WTC11 (cell line): ENCODE measurements at regions not wholly inside any gene's neighbourhood (a gene's known extent, or its start where the extent isn't known, plus 50 kb on each side); places are given as distances from the start of the nearest gene placed in this dataset.

ENCODE experiments used
- ATAC-seq: fragments of 200-7000 bp; cut with Tn5 transposase; 2 replicates; pipeline ENCODE4 v1.10.0; 2021; ENCODE audit warnings: mild to moderate bottlenecking, moderate library complexity
- CTCF ChIA-PET: fragments of 300-600 bp; sonication (Branson Sonifier 250); formaldehyde crosslinking; loops from one replicate; lab custom pipeline; 2021; ENCODE audit warnings: antibody characterized with exemption; lab: Charles Lee
- POLR2A ChIA-PET: fragments of 350-600 bp; sonication (Branson Sonifier 250); formaldehyde crosslinking; loops from one replicate; lab custom pipeline; 2021; ENCODE audit warnings: antibody characterized with exemption; lab: Charles Lee
- DNase-seq: peaks from one replicate; pipeline ENCODE4 v3.0.0; 2021; ENCODE audit warnings: low spot score
- H3K27ac Mint-ChIP-seq: 2 replicates; pipeline ENCODE4 v1.8.0; 2021; ENCODE audit warnings: mixed read lengths
- H3K27me3 Mint-ChIP-seq: 2 replicates; pipeline ENCODE4 v1.8.0; 2021; ENCODE audit warnings: low read depth, mild to moderate bottlenecking, moderate library complexity, mixed read lengths
- H3K36me3 Mint-ChIP-seq: 2 replicates; pipeline ENCODE4 v1.8.0; 2021; ENCODE audit warnings: mixed read lengths
- H3K4me1 Mint-ChIP-seq: 2 replicates; pipeline ENCODE4 v1.8.0; 2022; ENCODE audit warnings: mixed read lengths
- H3K4me3 Mint-ChIP-seq: 2 replicates; pipeline ENCODE4 v1.8.0; 2021; ENCODE audit warnings: mild to moderate bottlenecking, moderate library complexity, mixed read lengths
- H3K9me3 Mint-ChIP-seq: 2 replicates; pipeline ENCODE4 v1.8.0; 2021; ENCODE audit warnings: mixed read lengths
- ARID4B ChIP-seq: sonication (generic); formaldehyde crosslinking; IDR thresholded peaks from 2 replicates; pipeline ENCODE4 v1.8.0; 2023; ENCODE audit warnings: missing genetic modification reagents, mild to moderate bottlenecking, borderline replicate concordance
- CTCF ChIP-seq: fragments of 200-600 bp; IDR thresholded peaks from 2 replicates; pipeline ENCODE4 v1.8.0; 2022; ENCODE audit warnings: antibody characterized with exemption
- E2F4 ChIP-seq: sonication (generic); formaldehyde crosslinking; IDR thresholded peaks from 2 replicates; pipeline ENCODE4 v1.8.1; 2022; ENCODE audit warnings: low read depth, mild to moderate bottlenecking, moderate library complexity, missing genetic modification reagents, borderline replicate concordance
- GABPB1 ChIP-seq: sonication (generic); formaldehyde crosslinking; IDR thresholded peaks from 2 replicates; pipeline ENCODE4 v1.8.1; 2023; ENCODE audit warnings: mild to moderate bottlenecking, missing genetic modification reagents
- KAT7 ChIP-seq: sonication (generic); formaldehyde crosslinking; IDR thresholded peaks from 2 replicates; pipeline ENCODE4 v1.8.1; 2023; ENCODE audit warnings: missing genetic modification reagents, mild to moderate bottlenecking, borderline replicate concordance
- MXD4 ChIP-seq: fragments of 250-450 bp; sonication (Bioruptor Pico); IDR thresholded peaks from 2 replicates; pipeline ENCODE4 v1.8.0; 2021; ENCODE audit warnings: mild to moderate bottlenecking, moderate library complexity, borderline replicate concordance
- NFYB ChIP-seq: sonication (generic); formaldehyde crosslinking; conservative IDR thresholded peaks from 2 replicates; pipeline ENCODE4 v1.8.0; 2022; ENCODE audit warnings: low read depth, missing genetic modification reagents
- NR3C1 ChIP-seq: sonication (generic); formaldehyde crosslinking; conservative IDR thresholded peaks from 2 replicates; pipeline ENCODE4 v1.8.1; 2023; ENCODE audit warnings: low read depth, mild to moderate bottlenecking, missing genetic modification reagents
- PREB ChIP-seq: sonication (generic); formaldehyde crosslinking; IDR thresholded peaks from 2 replicates; pipeline ENCODE4 v1.8.1; 2022; ENCODE audit warnings: mild to moderate bottlenecking, missing genetic modification reagents, moderate library complexity, borderline replicate concordance
- RELA ChIP-seq: sonication (generic); formaldehyde crosslinking; IDR thresholded peaks from 2 replicates; pipeline ENCODE4 v1.8.1; 2022; ENCODE audit warnings: missing genetic modification reagents, mild to moderate bottlenecking, borderline replicate concordance
- RORB ChIP-seq: fragments of 250-450 bp; sonication (Bioruptor Pico); IDR thresholded peaks from 2 replicates; pipeline ENCODE4 v1.9.0; 2021; ENCODE audit warnings: mild to moderate bottlenecking
- TP53 ChIP-seq: sonication (generic); formaldehyde crosslinking; IDR thresholded peaks from 2 replicates; pipeline ENCODE4 v1.8.1; 2023; ENCODE audit warnings: mild to moderate bottlenecking, missing genetic modification reagents
- ZNF232 ChIP-seq: sonication (generic); formaldehyde crosslinking; IDR thresholded peaks from 2 replicates; pipeline ENCODE4 v1.8.0; 2022; ENCODE audit warnings: mild to moderate bottlenecking, missing genetic modification reagents
- ZNF532 ChIP-seq: fragments of 250-450 bp; sonication (Bioruptor Pico); IDR thresholded peaks from 2 replicates; pipeline ENCODE4 v1.9.0; 2021; ENCODE audit warnings: mild to moderate bottlenecking, borderline replicate concordance
- TF ChIP-seq, protein P1 (sequence below): sonication (generic); formaldehyde crosslinking; IDR thresholded peaks from 2 replicates; pipeline ENCODE4 v1.8.1; 2023; ENCODE audit warnings: mild to moderate bottlenecking, missing genetic modification reagents, moderate library complexity

- H3K9me3 Mint-ChIP-seq = peaks cover 15% of the 10 kb centered on the region
- H3K27me3 Mint-ChIP-seq = no peaks in the 10 kb centered on the region
- H3K27ac Mint-ChIP-seq = no peak overlapping the region
- H3K4me3 Mint-ChIP-seq = no peak overlapping the region
- ATAC-seq (no peak), DNase-seq (no peak)
- POLR2A ChIA-PET = no interaction called here
- H3K36me3 Mint-ChIP-seq = peaks cover 9% of the 10 kb centered on the region
- TF ChIP-seq TP53 (CRISPR knock-in tag) = no peak
- TF ChIP-seq CTCF = no peak
- TF ChIP-seq, protein P1, sequence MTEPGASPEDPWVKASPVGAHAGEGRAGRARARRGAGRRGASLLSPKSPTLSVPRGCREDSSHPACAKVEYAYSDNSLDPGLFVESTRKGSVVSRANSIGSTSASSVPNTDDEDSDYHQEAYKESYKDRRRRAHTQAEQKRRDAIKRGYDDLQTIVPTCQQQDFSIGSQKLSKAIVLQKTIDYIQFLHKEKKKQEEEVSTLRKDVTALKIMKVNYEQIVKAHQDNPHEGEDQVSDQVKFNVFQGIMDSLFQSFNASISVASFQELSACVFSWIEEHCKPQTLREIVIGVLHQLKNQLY = no peak
- no peak for TF ChIP-seq ZNF532 (CRISPR knock-in tag)
- no peak for TF ChIP-seq ARID4B
- no peak for TF ChIP-seq MXD4 (CRISPR knock-in tag)
- no peak for TF ChIP-seq RELA (CRISPR knock-in tag)
- TF ChIP-seq E2F4 (CRISPR knock-in tag) = no peak
- no peak for TF ChIP-seq NFYB (CRISPR knock-in tag)
- TF ChIP-seq KAT7 (CRISPR knock-in tag) = no peak
- no peak for TF ChIP-seq ZNF232 (CRISPR knock-in tag)
- TF ChIP-seq NR3C1 (CRISPR knock-in tag) = no peak
- no peak for TF ChIP-seq GABPB1
- no peak for TF ChIP-seq RORB (CRISPR knock-in tag)
- TF ChIP-seq PREB (CRISPR knock-in tag) = no peak
- CTCF ChIA-PET = no interaction called here
- H3K4me1 Mint-ChIP-seq = peaks cover 4% of the 10 kb centered on the region
Measured at GRCh38 chr12:18794000-18794399, 56.1 kb downstream of the CAPZA3 start.
